ENCODE measurements at regions not wholly inside any gene's neighbourhood (a gene's known extent, or its start where the extent isn't known, plus 50 kb on each side); places are given as distances from the start of the nearest gene placed in this dataset.

DNA sequence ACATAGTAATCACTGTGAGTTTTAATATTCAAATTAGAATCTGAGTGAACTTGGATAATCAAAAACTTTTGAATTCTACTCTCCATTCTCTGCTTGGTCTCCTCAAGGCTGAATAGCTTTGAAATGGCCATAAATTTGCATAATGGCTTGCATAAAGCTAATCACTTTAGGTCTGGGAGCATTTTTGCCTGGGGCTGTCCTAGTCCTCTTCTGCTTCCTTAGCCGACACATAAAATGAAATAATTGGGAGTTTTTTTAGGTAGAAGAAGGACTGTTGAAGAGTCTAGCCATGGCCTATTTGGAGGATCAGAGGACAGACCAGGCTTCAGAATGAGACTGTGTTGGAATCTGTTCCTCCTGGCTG lies 91.4 kb upstream of the EEF2KMT start:
- DNase-seq: no peak
- Mint-ChIP-seq H3K9me3 (ENCODE audit: low read depth, unreplicated experiment) (no peaks in the 10 kb centered on the region), H3K36me3 (ENCODE audit: insufficient read depth, unreplicated experiment) (no peaks in the 10 kb centered on the region), H3K4me1 (ENCODE audit: low read depth, unreplicated experiment) (no peaks in the 10 kb centered on the region), H3K27ac (ENCODE audit: unreplicated experiment) (no peak overlapping the region), H3K27me3 (ENCODE audit: unreplicated experiment) (peaks cover 52% of the 10 kb centered on the region), H3K4me3 (ENCODE audit: low read depth, unreplicated experiment) (no peak overlapping the region)
- CTCF ChIA-PET: no interaction called here
- no TSS peak for BruUV-seq (replicated peaks)
- intact Hi-C loops (cut with micrococcal nuclease; ENCODE audit: unreplicated experiment): no loop called here
- TF ChIP-seq, protein P1, sequence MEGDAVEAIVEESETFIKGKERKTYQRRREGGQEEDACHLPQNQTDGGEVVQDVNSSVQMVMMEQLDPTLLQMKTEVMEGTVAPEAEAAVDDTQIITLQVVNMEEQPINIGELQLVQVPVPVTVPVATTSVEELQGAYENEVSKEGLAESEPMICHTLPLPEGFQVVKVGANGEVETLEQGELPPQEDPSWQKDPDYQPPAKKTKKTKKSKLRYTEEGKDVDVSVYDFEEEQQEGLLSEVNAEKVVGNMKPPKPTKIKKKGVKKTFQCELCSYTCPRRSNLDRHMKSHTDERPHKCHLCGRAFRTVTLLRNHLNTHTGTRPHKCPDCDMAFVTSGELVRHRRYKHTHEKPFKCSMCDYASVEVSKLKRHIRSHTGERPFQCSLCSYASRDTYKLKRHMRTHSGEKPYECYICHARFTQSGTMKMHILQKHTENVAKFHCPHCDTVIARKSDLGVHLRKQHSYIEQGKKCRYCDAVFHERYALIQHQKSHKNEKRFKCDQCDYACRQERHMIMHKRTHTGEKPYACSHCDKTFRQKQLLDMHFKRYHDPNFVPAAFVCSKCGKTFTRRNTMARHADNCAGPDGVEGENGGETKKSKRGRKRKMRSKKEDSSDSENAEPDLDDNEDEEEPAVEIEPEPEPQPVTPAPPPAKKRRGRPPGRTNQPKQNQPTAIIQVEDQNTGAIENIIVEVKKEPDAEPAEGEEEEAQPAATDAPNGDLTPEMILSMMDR (IDR thresholded peaks at IDR 0.05; ENCODE audit: unreplicated experiment): no peak

DNA sequence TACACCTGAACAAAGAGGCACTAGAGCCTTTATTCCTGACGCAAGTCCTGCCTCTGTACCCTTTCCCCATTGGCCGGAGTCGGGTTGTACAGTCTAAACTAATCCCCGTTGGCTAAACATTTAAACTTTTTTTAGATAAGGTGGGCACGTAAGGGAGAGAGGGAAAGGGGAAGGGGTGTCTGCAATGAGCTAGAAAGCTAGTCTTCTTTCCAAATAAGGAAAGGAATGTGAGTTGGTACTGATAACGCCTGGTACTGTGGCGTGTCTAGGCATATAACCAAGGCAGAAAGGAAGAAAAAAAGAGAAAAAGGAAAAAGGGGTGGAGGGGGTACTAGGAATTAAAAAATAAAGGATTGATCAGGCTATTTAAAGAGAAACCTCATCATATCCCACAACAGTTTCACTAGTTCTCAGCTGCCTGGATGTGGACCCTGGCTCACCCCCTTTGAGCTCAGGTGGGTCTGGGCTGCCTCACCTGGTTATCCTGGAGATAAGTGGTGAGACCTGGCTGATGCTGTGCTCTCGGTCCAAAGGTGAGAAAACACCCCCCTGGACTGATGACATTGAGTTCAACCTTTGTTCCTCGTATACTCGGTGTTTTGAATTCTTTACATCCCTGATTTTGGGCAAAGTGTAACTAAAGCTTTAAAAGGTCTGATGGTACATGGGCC lies 90.9 kb upstream of the EEF2KMT start:
- TF ChIP-seq, protein P1 (IDR thresholded peaks at IDR 0.05; ENCODE audit: unreplicated experiment): no peak
- no peak for DNase-seq
- BruUV-seq (replicated peaks): no TSS peak
- Mint-ChIP-seq H3K9me3 (ENCODE audit: low read depth, unreplicated experiment) (no peaks in the 10 kb centered on the region), H3K4me3 (ENCODE audit: low read depth, unreplicated experiment) (no peak overlapping the region), H3K27me3 (ENCODE audit: unreplicated experiment) (peaks cover 51% of the 10 kb centered on the region), H3K27ac (ENCODE audit: unreplicated experiment) (no peak overlapping the region), H3K4me1 (ENCODE audit: low read depth, unreplicated experiment) (no peaks in the 10 kb centered on the region), H3K36me3 (ENCODE audit: insufficient read depth, unreplicated experiment) (no peaks in the 10 kb centered on the region)
- CTCF ChIA-PET: no interaction called here
- intact Hi-C loops (cut with micrococcal nuclease; ENCODE audit: unreplicated experiment): no loop called here

DNA sequence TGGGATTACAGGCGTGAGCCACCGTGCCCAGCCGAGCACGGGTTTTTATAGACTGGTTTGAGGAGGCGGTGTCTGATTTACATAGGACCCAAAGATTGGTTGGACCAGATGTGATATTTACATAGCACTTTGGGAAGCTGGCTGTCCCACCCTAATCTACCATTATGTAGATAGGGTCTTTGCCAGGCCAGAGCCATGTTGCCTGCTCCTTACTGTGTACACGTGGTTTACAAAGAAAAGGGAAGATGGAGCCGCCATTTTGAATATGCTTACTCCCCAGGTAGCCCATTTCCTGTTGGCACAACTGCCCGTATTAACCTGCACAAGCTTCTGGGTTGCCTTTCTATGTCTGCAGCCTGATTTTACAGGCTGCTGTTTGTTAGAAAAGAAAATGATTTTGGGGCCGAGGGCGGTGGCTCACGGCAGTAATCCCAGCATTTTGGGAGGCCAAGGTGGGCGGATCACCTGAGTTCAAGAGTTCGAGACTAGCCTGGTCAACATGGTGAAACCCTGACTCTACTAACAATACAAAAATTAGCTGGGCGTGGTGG lies 89.9 kb upstream of the EEF2KMT start:
- Mint-ChIP-seq H3K36me3 (ENCODE audit: insufficient read depth, unreplicated experiment) (no peaks in the 10 kb centered on the region), H3K9me3 (ENCODE audit: low read depth, unreplicated experiment) (no peaks in the 10 kb centered on the region), H3K4me1 (ENCODE audit: low read depth, unreplicated experiment) (no peaks in the 10 kb centered on the region), H3K27me3 (ENCODE audit: unreplicated experiment) (peaks cover 41% of the 10 kb centered on the region), H3K4me3 (ENCODE audit: low read depth, unreplicated experiment) (no peak overlapping the region), H3K27ac (ENCODE audit: unreplicated experiment) (no peak overlapping the region)
- CTCF ChIA-PET: no interaction called here
- intact Hi-C loops (cut with micrococcal nuclease; ENCODE audit: unreplicated experiment): no loop called here
- BruUV-seq (replicated peaks): no TSS peak
- DNase-seq: no peak
- TF ChIP-seq, protein P1 (IDR thresholded peaks at IDR 0.05; ENCODE audit: unreplicated experiment): no peak

GRCh38 chr16:5186381-5186903 lies 88.8 kb upstream of the EEF2KMT start:
- H3K27ac Mint-ChIP-seq (ENCODE audit: unreplicated experiment): no peak overlapping the region
- CTCF ChIA-PET: interaction anchor here (0.7 kb wide), 1 partner anchor 1910 kb away, joined by 6 read pairs; no protein-coding TSS in a partner anchor
- TF ChIP-seq, protein P1 (IDR thresholded peaks at IDR 0.05; ENCODE audit: unreplicated experiment): no peak
- no peaks in the 10 kb centered on the region for H3K4me1 Mint-ChIP-seq (ENCODE audit: low read depth, unreplicated experiment)
- no TSS peak for BruUV-seq (replicated peaks)
- no peak for DNase-seq
- intact Hi-C loops (cut with micrococcal nuclease; ENCODE audit: unreplicated experiment): no loop called here
- no peaks in the 10 kb centered on the region for H3K9me3 Mint-ChIP-seq (ENCODE audit: low read depth, unreplicated experiment)
- H3K36me3 Mint-ChIP-seq (ENCODE audit: insufficient read depth, unreplicated experiment): no peaks in the 10 kb centered on the region
- H3K4me3 Mint-ChIP-seq (ENCODE audit: low read depth, unreplicated experiment): no peak overlapping the region
- H3K27me3 Mint-ChIP-seq (ENCODE audit: unreplicated experiment): peaks cover 34% of the 10 kb centered on the region

Data from Calu3 (cell line).